GM23338 (cell line): ENCODE measurements at regions not wholly inside any gene's neighbourhood (a gene's known extent, or its start where the extent isn't known, plus 50 kb on each side); places are given as distances from the start of the nearest gene placed in this dataset.
A peak's percentile ranks its signal among the peaks of the same experiment; 100 is the strongest.

ENCODE experiments used
- ATAC-seq: fragments of 200-7000 bp; cut with Tn5 transposase; 3 replicates; pipeline ENCODE4 v1.9.1; 2020
- DNase-seq: peaks from one replicate; pipeline ENCODE4 v3.0.0-alpha.2; 2015; ENCODE audit warnings: low spot score
- H2AFZ ChIP-seq: fragments of 200-600 bp; sonication (generic); 2 replicates; pipeline ENCODE4 v1.8.0; 2016; ENCODE audit warnings: antibody characterized with exemption, mild to moderate bottlenecking, moderate library complexity
- H3F3A ChIP-seq: fragments of 200-600 bp; sonication (generic); replicated peaks from 2 replicates; pipeline ENCODE4 v1.8.0; 2017; ENCODE audit warnings: antibody characterized with exemption, mixed run types, low read depth
- H3K27ac ChIP-seq: fragments of 200-600 bp; sonication (generic); 2 replicates; pipeline ENCODE4 v1.6.1; 2016; ENCODE audit warnings: low read depth
- H3K27me3 ChIP-seq: fragments of 200-600 bp; sonication (generic); 2 replicates; pipeline ENCODE4 v1.8.0; 2016; ENCODE audit warnings: mild to moderate bottlenecking, mixed run types, moderate library complexity; ENCODE audit not compliant: insufficient read depth
- H3K36me3 ChIP-seq: fragments of 200-600 bp; sonication (generic); 2 replicates; pipeline ENCODE4 v1.8.0; 2016; ENCODE audit warnings: mild to moderate bottlenecking; ENCODE audit not compliant: insufficient read depth
- H3K4me1 ChIP-seq: fragments of 200-600 bp; sonication (generic); 2 replicates; pipeline ENCODE4 v1.8.0; 2016; ENCODE audit warnings: mild to moderate bottlenecking, moderate library complexity; ENCODE audit not compliant: insufficient read depth
- H3K4me2 ChIP-seq: fragments of 200-600 bp; sonication (generic); 2 replicates; pipeline ENCODE4 v1.7.1; 2017; ENCODE audit warnings: mixed run types
- H3K4me3 ChIP-seq: fragments of 200-600 bp; sonication (generic); 2 replicates; pipeline ENCODE4 v1.6.1; 2016; ENCODE audit warnings: mixed run types
- H3K79me2 ChIP-seq: fragments of 200-600 bp; sonication (generic); replicated peaks from 2 replicates; pipeline ENCODE4 v1.8.0; 2017; ENCODE audit warnings: mild to moderate bottlenecking; ENCODE audit not compliant: insufficient read depth
- H3K9me2 ChIP-seq: fragments of 200-600 bp; sonication (generic); 2 replicates; pipeline ENCODE4 v1.8.0; 2017; ENCODE audit not compliant: insufficient read depth
- H4K20me1 ChIP-seq: fragments of 200-600 bp; sonication (generic); replicated peaks from 2 replicates; pipeline ENCODE4 v1.8.0; 2017; ENCODE audit warnings: mild to moderate bottlenecking; ENCODE audit not compliant: insufficient read depth
- H3K27ac Mint-ChIP-seq: 2 replicates; pipeline ENCODE4 v1.8.0; 2020; ENCODE audit warnings: inconsistent platforms, mild to moderate bottlenecking, moderate library complexity, mixed read lengths
- H3K27me3 Mint-ChIP-seq: 3 replicates; pipeline ENCODE4 v1.8.0; 2022; ENCODE audit warnings: low read depth, mild to moderate bottlenecking, moderate library complexity, mixed read lengths, inconsistent platforms; ENCODE audit not compliant: insufficient read depth, poor library complexity
- H3K36me3 Mint-ChIP-seq: 3 replicates; pipeline ENCODE4 v1.8.0; 2021; ENCODE audit warnings: low read depth, mild to moderate bottlenecking, inconsistent platforms, moderate library complexity, mixed read lengths
- H3K4me1 Mint-ChIP-seq: 3 replicates; pipeline ENCODE4 v1.8.0; 2020; ENCODE audit warnings: mild to moderate bottlenecking, inconsistent platforms, mixed read lengths
- H3K4me3 Mint-ChIP-seq: 3 replicates; pipeline ENCODE4 v1.8.0; 2021; ENCODE audit warnings: moderate library complexity, mild to moderate bottlenecking, inconsistent platforms, mixed read lengths
- H3K9me3 Mint-ChIP-seq: 3 replicates; pipeline ENCODE4 v1.8.0; 2020; ENCODE audit warnings: moderate library complexity, mild to moderate bottlenecking, inconsistent platforms, mixed read lengths
- CREB1 ChIP-seq: fragments of 250-450 bp; sonication (Bioruptor Pico); IDR thresholded peaks from 2 replicates; pipeline ENCODE4 v1.5.0; 2020; ENCODE audit warnings: low read depth, mild to moderate bottlenecking, moderate library complexity
- CTCF ChIP-seq, 2 experiments: fragments of 200-600 bp in 1 of 2; sonication (generic) in 1 of 2; conservative IDR thresholded peaks; 2 replicates each; pipeline versions ENCODE4 v1.5.1 to v1.6.1; 2016 to 2017; ENCODE audit warnings: antibody characterized with exemption in 2 of 2, low read depth in 2 of 2, mild to moderate bottlenecking in 2 of 2, moderate library complexity in 1 of 2
- EZH2 ChIP-seq: fragments of 200-600 bp; sonication (generic); IDR thresholded peaks from one replicate; pipeline ENCODE4 v1.8.0; 2017; ENCODE audit warnings: antibody characterized with exemption, mild to moderate bottlenecking, low read depth; ENCODE audit not compliant: unreplicated experiment
- EZH2phosphoT487 ChIP-seq: fragments of 200-600 bp; sonication (generic); IDR thresholded peaks from one replicate; pipeline ENCODE4 v1.8.1; 2018; ENCODE audit warnings: antibody characterized with exemption; ENCODE audit not compliant: unreplicated experiment
- JUNB ChIP-seq: IDR thresholded peaks from one replicate; pipeline ENCODE4 v1.6.1; 2016; ENCODE audit warnings: antibody characterized with exemption; ENCODE audit not compliant: unreplicated experiment
- NANOG ChIP-seq: IDR thresholded peaks from 2 replicates; pipeline ENCODE4 v1.6.1; 2016; ENCODE audit warnings: antibody characterized with exemption, borderline replicate concordance
- POLR2AphosphoS5 ChIP-seq: IDR thresholded peaks from 2 replicates; pipeline ENCODE4 v1.6.1; 2016; ENCODE audit warnings: antibody characterized with exemption, low read depth
- STAT1 ChIP-seq: IDR thresholded peaks from one replicate; pipeline ENCODE4 v1.6.1; 2016; ENCODE audit warnings: antibody characterized with exemption; ENCODE audit not compliant: unreplicated experiment
- ZNF114 ChIP-seq: fragments of 250-450 bp; sonication (Bioruptor Pico); IDR thresholded peaks from 2 replicates; pipeline ENCODE4 v1.5.0; 2020; ENCODE audit warnings: mild to moderate bottlenecking, moderate library complexity
- ZNF331 ChIP-seq: fragments of 250-450 bp; sonication (Bioruptor Pico); IDR thresholded peaks from 2 replicates; pipeline ENCODE4 v1.5.0; 2020; ENCODE audit warnings: low read depth, mild to moderate bottlenecking, moderate library complexity
- ZNF462 ChIP-seq: fragments of 250-450 bp; sonication (Bioruptor Pico); IDR thresholded peaks from 2 replicates; pipeline ENCODE4 v1.5.0; 2020; ENCODE audit warnings: mild to moderate bottlenecking, moderate library complexity
- TF ChIP-seq, protein P1 (sequence below): IDR thresholded peaks from 2 replicates; pipeline ENCODE4 v1.6.1; 2016; ENCODE audit warnings: antibody characterized with exemption

- no peaks in the 10 kb centered on the region for H3F3A ChIP-seq
- H3K27ac ChIP-seq, result no peak overlapping the region
- no peaks in the 10 kb centered on the region for H3K36me3 Mint-ChIP-seq
- H3K9me2 ChIP-seq, result peaks cover 12% of the 10 kb centered on the region
- no peak overlapping the region for H3K27ac Mint-ChIP-seq
- no peak overlapping the region for H3K4me3 Mint-ChIP-seq
- no peaks in the 10 kb centered on the region for H4K20me1 ChIP-seq
- H3K4me1 ChIP-seq, result no peaks in the 10 kb centered on the region
- DNase-seq (no peak), ATAC-seq (no peak)
- H3K27me3 ChIP-seq, result no peaks in the 10 kb centered on the region
- H2AFZ ChIP-seq, result no peak overlapping the region
- no peak overlapping the region for H3K4me2 ChIP-seq
- no peak overlapping the region for H3K4me3 ChIP-seq
- no peaks in the 10 kb centered on the region for H3K9me3 Mint-ChIP-seq
- H3K36me3 ChIP-seq, result no peaks in the 10 kb centered on the region
- peaks cover 2% of the 10 kb centered on the region; the same call in 1 of the 3 replicates for H3K4me1 Mint-ChIP-seq
- TF ChIP-seq CREB1 (CRISPR knock-in tag) (no peak), ZNF114 (no peak), JUNB (no peak), POLR2AphosphoS5 (no peak), CTCF (conservative IDR thresholded peaks at IDR 0.05; ENCODE audit: low read depth in 2 of 2) (no peak)
- TF ChIP-seq, protein P1, sequence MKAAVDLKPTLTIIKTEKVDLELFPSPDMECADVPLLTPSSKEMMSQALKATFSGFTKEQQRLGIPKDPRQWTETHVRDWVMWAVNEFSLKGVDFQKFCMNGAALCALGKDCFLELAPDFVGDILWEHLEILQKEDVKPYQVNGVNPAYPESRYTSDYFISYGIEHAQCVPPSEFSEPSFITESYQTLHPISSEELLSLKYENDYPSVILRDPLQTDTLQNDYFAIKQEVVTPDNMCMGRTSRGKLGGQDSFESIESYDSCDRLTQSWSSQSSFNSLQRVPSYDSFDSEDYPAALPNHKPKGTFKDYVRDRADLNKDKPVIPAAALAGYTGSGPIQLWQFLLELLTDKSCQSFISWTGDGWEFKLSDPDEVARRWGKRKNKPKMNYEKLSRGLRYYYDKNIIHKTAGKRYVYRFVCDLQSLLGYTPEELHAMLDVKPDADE, result no peak
- H3K27me3 Mint-ChIP-seq, result no peaks in the 10 kb centered on the region
- H3K79me2 ChIP-seq, result no peaks in the 10 kb centered on the region
Observed at GRCh38 chr4:54942721-54943120, 182.7 kb downstream of the KDR start.

GRCh38 chr4:54941994-54942552, 183.3 kb downstream of the KDR start:
- H3K4me3 ChIP-seq, result no peak overlapping the region
- Mint-ChIP-seq H3K4me1 (peaks cover 6% of the 10 kb centered on the region), H3K27me3 (no peaks in the 10 kb centered on the region), H3K9me3 (no peaks in the 10 kb centered on the region), H3K36me3 (no peaks in the 10 kb centered on the region), H3K4me3 (no peak overlapping the region), H3K27ac (no peak overlapping the region)
- H3K4me1 ChIP-seq, result no peaks in the 10 kb centered on the region
- peak overlapping the region; percentile 19; the same call in 1 of the 2 replicates for H2AFZ ChIP-seq
- H3K9me2 ChIP-seq, result peaks cover 6% of the 10 kb centered on the region
- H3K36me3 ChIP-seq, result no peaks in the 10 kb centered on the region
- H3K79me2 ChIP-seq, result no peaks in the 10 kb centered on the region
- ATAC-seq (no peak), DNase-seq (no peak)
- H3K27me3 ChIP-seq, result no peaks in the 10 kb centered on the region
- H4K20me1 ChIP-seq, result no peaks in the 10 kb centered on the region
- no peak overlapping the region for H3K4me2 ChIP-seq
- H3K27ac ChIP-seq, result no peak overlapping the region
- H3F3A ChIP-seq, result no peaks in the 10 kb centered on the region
- TF ChIP-seq STAT1 (no peak), JUNB (no peak), ZNF331 (no peak), NANOG (no peak), EZH2phosphoT487 (no peak), ZNF462 (no peak), EZH2 (no peak), CREB1 (CRISPR knock-in tag) (no peak)
